ENCODE measurements at regions not wholly inside any gene's neighbourhood (a gene's known extent, or its start where the extent isn't known, plus 50 kb on each side); places are given as distances from the start of the nearest gene placed in this dataset.
"Not testable (repeated sequence)": the region's sequence is repeated elsewhere in the genome, so short reads cannot be mapped to it uniquely, and the experiment has no call there.

DNA sequence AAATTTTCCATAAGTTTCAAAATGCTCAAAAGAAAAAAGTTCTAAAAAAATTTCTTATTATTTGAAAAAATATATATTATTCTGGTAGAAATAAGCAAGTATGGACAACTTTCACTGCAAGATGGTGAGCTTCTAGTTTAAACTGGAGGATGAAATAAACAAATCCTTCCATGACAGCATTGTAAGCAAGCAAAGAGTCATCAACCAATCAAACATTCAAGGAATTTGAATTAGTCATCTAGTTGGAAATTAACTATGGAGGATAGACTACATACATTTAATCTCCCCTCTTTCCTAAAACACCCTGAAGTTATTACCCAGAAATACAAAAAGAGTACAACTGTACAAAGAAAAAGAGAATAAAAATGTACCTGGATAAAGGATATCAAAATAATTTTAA lies 51.0 kb upstream of the IRX5 start:
- Histone ChIP-seq H3K9me2 (replicated peaks; ENCODE audit: insufficient read depth, low read length) (no peaks in the 10 kb centered on the region), H4K20me1 (ENCODE audit: insufficient read depth, low read depth, low read length) (no peaks in the 10 kb centered on the region), H3K27ac (ENCODE audit: low read length) (no peak overlapping the region), H3K79me2 (ENCODE audit: low read length) (no peaks in the 10 kb centered on the region), H3K9ac (ENCODE audit: low read length) (no peak overlapping the region), H3K4me2 (ENCODE audit: low read depth, low read length, poor library complexity, severe bottlenecking) (no peak overlapping the region), H3K4me3 (ENCODE audit: low read length) (no peak overlapping the region), H3K4me1 (ENCODE audit: low read length) (no peaks in the 10 kb centered on the region), H3K36me3 (ENCODE audit: insufficient read depth, low read length) (no peaks in the 10 kb centered on the region), H2AFZ (ENCODE audit: low read length) (no peak overlapping the region), H3K27me3 (ENCODE audit: low read length) (no peaks in the 10 kb centered on the region), H3K9me3 (ENCODE audit: low read length) (no peaks in the 10 kb centered on the region)
- DNase-seq = no peak

DNA sequence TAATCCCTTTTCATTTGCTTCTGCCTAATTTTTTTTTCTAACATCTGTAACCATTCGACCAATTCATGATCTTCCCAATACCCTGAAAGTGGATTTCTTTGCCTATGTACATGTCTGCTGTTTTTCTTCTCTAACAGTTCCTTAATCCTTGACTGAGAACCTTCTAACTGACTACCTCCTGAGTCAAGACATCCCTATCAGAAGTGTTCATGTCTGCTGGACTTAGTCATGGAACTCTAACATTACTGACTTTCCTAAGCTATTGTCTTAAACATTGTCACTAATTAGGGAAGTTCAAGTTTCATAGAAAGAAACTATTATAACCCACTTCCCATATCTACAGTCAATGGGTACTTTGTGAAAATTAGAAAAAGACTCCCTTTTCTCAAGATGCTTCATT lies 52.4 kb upstream of the IRX5 start:
- no peak overlapping the region for H2AFZ ChIP-seq (ENCODE audit: low read length)
- H3K36me3 ChIP-seq (ENCODE audit: insufficient read depth, low read length) = no peaks in the 10 kb centered on the region
- no peak for DNase-seq

DNA sequence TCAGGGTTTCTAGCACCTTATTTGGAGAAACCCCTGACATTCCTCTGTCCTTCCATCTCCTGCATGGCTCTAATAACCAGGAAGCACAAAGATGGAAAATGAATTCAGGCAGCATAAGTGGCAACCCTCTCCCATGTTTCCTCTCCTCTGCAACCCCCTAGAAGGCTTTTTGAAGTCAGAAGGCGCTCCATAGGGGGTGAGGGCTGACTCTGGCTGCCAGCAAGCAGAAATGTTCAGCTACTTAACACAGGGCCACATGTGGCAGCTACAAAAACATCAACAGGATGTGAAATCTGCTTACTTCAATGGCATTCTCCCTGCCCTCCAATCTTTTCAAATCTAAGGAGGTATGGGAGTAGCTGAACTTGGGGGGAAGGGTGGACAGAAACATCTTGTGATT lies 55.2 kb upstream of the IRX5 start:
- Histone ChIP-seq H3K36me3 (ENCODE audit: insufficient read depth, low read length) (no peaks in the 10 kb centered on the region), H3K9me2 (replicated peaks; ENCODE audit: insufficient read depth, low read length) (no peaks in the 10 kb centered on the region), H3K4me2 (ENCODE audit: low read depth, low read length, poor library complexity, severe bottlenecking) (no peak overlapping the region), H3K27me3 (ENCODE audit: low read length) (no peaks in the 10 kb centered on the region), H3K4me3 (ENCODE audit: low read length) (no peak overlapping the region), H3K4me1 (ENCODE audit: low read length) (no peaks in the 10 kb centered on the region), H3K9ac (ENCODE audit: low read length) (no peak overlapping the region), H4K20me1 (ENCODE audit: insufficient read depth, low read depth, low read length) (no peaks in the 10 kb centered on the region), H3K27ac (ENCODE audit: low read length) (no peak overlapping the region), H2AFZ (ENCODE audit: low read length) (no peak overlapping the region), H3K79me2 (ENCODE audit: low read length) (no peaks in the 10 kb centered on the region), H3K9me3 (ENCODE audit: low read length) (no peaks in the 10 kb centered on the region)
- DNase-seq = no peak

More for the DNA sequence above, 52.4 kb upstream of the IRX5 start:
- Histone ChIP-seq H3K27ac (ENCODE audit: low read length) (no peak overlapping the region), H3K9me2 (replicated peaks; ENCODE audit: insufficient read depth, low read length) (no peaks in the 10 kb centered on the region), H3K9ac (ENCODE audit: low read length) (no peak overlapping the region), H4K20me1 (ENCODE audit: insufficient read depth, low read depth, low read length) (no peaks in the 10 kb centered on the region), H3K79me2 (ENCODE audit: low read length) (no peaks in the 10 kb centered on the region), H3K4me3 (ENCODE audit: low read length) (no peak overlapping the region), H3K4me2 (ENCODE audit: low read depth, low read length, poor library complexity, severe bottlenecking) (no peak overlapping the region), H3K4me1 (ENCODE audit: low read length) (no peaks in the 10 kb centered on the region), H3K27me3 (ENCODE audit: low read length) (no peaks in the 10 kb centered on the region), H3K9me3 (ENCODE audit: low read length) (no peaks in the 10 kb centered on the region)

DNA sequence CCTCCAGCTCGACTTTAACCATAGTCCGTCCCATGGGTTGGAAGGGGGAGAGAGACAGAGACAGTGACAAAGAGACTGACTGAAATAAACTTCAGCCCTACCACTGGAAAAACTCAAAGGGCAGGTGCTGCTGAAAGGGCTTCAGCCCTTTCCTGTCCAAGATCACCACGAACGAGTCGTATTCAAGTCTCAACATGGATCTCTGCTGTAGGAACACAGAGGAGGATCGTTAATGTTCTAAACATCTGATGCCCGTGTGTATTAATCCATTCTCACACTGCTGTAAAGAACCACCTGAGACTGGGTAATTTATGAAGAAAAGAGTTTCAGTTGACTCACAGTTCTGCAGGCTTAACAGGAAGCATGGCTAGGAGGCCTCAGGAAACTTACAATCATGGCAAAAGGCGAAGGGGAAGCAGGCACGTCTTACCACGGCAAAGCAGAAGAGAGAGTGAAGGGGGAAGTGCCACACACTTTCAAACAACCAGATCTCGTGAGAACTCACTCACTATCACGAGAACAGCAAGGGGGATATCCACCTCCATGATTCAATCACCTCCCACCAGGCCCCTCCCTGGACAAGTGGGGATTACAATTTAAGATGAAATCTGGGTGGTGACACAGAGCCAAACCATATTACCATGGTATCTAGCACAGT lies 56.8 kb upstream of the IRX5 start:
- H4K20me1 ChIP-seq (ENCODE audit: insufficient read depth, low read depth, low read length); H3K36me3 ChIP-seq (ENCODE audit: insufficient read depth, low read length); H3K9ac ChIP-seq (ENCODE audit: low read length); DNase-seq; H3K9me2 ChIP-seq (replicated peaks; ENCODE audit: insufficient read depth, low read length); H3K27ac ChIP-seq (ENCODE audit: low read length); H3K9me3 ChIP-seq (ENCODE audit: low read length); H3K4me2 ChIP-seq (ENCODE audit: low read depth, low read length, poor library complexity, severe bottlenecking); H3K27me3 ChIP-seq (ENCODE audit: low read length); H3K4me3 ChIP-seq (ENCODE audit: low read length); H3K79me2 ChIP-seq (ENCODE audit: low read length); H2AFZ ChIP-seq (ENCODE audit: low read length); H3K4me1 ChIP-seq (ENCODE audit: low read length): not testable (repeated sequence)

DNA sequence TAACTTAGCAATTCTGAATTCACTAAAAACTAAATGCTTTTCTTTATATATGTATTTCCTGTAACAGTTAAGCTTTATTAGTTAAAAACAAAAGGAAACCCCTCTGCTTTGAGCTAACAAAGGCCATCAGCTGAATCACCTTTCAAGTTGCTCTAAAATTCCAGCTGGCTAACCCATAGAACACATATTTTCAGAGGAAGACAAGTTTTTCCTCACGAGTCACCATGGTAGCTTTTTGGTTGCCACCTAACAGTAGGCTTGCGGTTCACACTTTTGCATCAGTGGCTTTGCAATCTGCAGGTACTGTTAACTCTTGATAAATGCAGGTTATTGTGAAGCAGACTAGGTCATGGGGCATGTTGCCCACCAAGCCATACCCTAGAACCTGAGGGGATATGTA lies 57.6 kb upstream of the IRX5 start:
- Histone ChIP-seq H3K4me3 (ENCODE audit: low read length) (no peak overlapping the region), H3K4me1 (ENCODE audit: low read length) (no peaks in the 10 kb centered on the region), H2AFZ (ENCODE audit: low read length) (no peak overlapping the region), H3K36me3 (ENCODE audit: insufficient read depth, low read length) (no peaks in the 10 kb centered on the region), H3K9ac (ENCODE audit: low read length) (no peak overlapping the region), H4K20me1 (ENCODE audit: insufficient read depth, low read depth, low read length) (no peaks in the 10 kb centered on the region), H3K27me3 (ENCODE audit: low read length) (no peaks in the 10 kb centered on the region), H3K9me2 (replicated peaks; ENCODE audit: insufficient read depth, low read length) (no peaks in the 10 kb centered on the region; the same call in 1 of the 2 replicates), H3K9me3 (ENCODE audit: low read length) (no peaks in the 10 kb centered on the region), H3K27ac (ENCODE audit: low read length) (no peak overlapping the region), H3K4me2 (ENCODE audit: low read depth, low read length, poor library complexity, severe bottlenecking) (no peak overlapping the region), H3K79me2 (ENCODE audit: low read length) (no peaks in the 10 kb centered on the region)
- DNase-seq = no peak

DNA sequence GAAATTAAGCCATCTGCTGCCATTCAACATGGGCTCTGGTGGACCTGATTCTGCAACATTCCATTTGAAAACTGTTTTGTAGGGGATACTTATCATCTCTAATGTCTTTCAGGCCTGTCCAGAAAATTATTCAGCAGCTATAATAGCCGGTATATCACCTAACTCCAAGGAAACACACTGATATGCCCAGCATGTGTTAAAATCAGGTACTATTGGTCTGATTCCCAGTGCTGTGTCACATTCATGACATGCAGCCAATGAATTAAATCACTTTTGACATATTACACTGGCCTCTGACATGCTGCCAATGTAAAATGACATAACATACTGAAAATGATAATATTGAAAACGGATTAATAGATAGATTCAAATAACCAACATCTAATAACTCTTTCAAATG lies 60.5 kb upstream of the IRX5 start:
- no peak overlapping the region for H3K4me2 ChIP-seq (ENCODE audit: low read depth, low read length, poor library complexity, severe bottlenecking)
- no peaks in the 10 kb centered on the region for H4K20me1 ChIP-seq (ENCODE audit: insufficient read depth, low read depth, low read length)
- H3K9ac ChIP-seq (ENCODE audit: low read length) = no peak overlapping the region
- DNase-seq = no peak
- no peaks in the 10 kb centered on the region; the same call in 1 of the 2 replicates for H3K9me2 ChIP-seq (replicated peaks; ENCODE audit: insufficient read depth, low read length)
- H3K9me3 ChIP-seq (ENCODE audit: low read length) = no peaks in the 10 kb centered on the region
- H3K27me3 ChIP-seq (ENCODE audit: low read length) = no peaks in the 10 kb centered on the region
- H3K4me1 ChIP-seq (ENCODE audit: low read length) = no peaks in the 10 kb centered on the region
- H3K4me3 ChIP-seq (ENCODE audit: low read length) = no peak overlapping the region
- H3K27ac ChIP-seq (ENCODE audit: low read length) = no peak overlapping the region
- no peak overlapping the region for H2AFZ ChIP-seq (ENCODE audit: low read length)
- no peaks in the 10 kb centered on the region for H3K36me3 ChIP-seq (ENCODE audit: insufficient read depth, low read length)
- no peaks in the 10 kb centered on the region for H3K79me2 ChIP-seq (ENCODE audit: low read length)

DNA sequence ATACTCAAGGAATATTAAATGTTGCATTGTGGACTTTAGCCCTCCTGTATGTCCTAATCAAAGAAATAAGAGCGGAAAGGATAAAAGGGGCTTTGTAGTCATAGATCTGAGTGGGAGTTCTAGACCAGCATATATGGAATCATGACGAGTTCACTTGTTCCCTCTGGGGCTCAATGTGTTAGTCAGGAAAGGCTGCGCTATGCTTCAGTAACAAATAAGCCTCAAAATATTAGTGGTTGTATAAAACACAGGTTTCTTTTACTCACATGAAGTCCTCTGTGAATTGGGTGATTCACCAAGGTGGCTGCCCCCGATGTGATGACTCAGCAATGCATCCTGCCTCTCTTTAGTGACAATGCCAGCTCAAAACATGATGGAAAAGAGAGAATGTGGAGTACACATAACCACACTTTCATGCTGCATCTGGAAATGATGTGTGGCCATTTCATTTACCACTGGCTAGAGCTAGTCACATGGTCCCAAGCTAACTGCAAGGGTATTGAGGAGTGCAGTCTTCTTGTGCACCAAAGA lies 63.3 kb upstream of the IRX5 start:
- no peaks in the 10 kb centered on the region for H3K9me3 ChIP-seq (ENCODE audit: low read length)
- H4K20me1 ChIP-seq (ENCODE audit: insufficient read depth, low read depth, low read length) = no peaks in the 10 kb centered on the region
- H3K27me3 ChIP-seq (ENCODE audit: low read length) = no peaks in the 10 kb centered on the region
- no peak overlapping the region for H3K4me3 ChIP-seq (ENCODE audit: low read length)
- no peaks in the 10 kb centered on the region; the same call in 1 of the 2 replicates for H3K9me2 ChIP-seq (replicated peaks; ENCODE audit: insufficient read depth, low read length)
- no peaks in the 10 kb centered on the region for H3K36me3 ChIP-seq (ENCODE audit: insufficient read depth, low read length)
- DNase-seq = no peak
- no peaks in the 10 kb centered on the region for H3K79me2 ChIP-seq (ENCODE audit: low read length)
- H2AFZ ChIP-seq (ENCODE audit: low read length) = no peak overlapping the region
- no peak overlapping the region for H3K4me2 ChIP-seq (ENCODE audit: low read depth, low read length, poor library complexity, severe bottlenecking)
- no peak overlapping the region for H3K27ac ChIP-seq (ENCODE audit: low read length)
- H3K9ac ChIP-seq (ENCODE audit: low read length) = no peak overlapping the region
- H3K4me1 ChIP-seq (ENCODE audit: low read length) = no peaks in the 10 kb centered on the region

DNA sequence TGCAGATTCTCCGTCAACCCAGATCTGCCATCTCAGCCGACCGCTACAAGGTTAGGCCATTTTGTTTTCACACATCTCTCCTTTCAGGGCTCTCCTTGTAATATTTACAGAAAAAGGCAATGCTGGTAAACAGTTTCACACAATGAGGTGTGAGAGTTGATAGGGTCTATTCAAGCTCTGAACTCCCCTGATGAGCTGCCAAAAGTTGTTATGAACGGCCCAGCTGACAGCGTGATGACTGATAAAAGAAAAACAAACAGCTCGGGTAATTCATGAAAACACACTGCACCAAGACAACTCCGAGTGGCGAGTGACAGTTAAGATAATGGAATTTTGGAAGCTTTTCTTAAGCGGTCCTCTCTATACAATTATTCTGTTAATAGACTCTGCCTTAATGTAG lies 68.1 kb upstream of the IRX5 start:
- Histone ChIP-seq H3K27me3 (ENCODE audit: low read length) (no peaks in the 10 kb centered on the region), H3K9me3 (ENCODE audit: low read length) (no peaks in the 10 kb centered on the region), H4K20me1 (ENCODE audit: insufficient read depth, low read depth, low read length) (no peaks in the 10 kb centered on the region)

More for the DNA sequence above, 68.1 kb upstream of the IRX5 start:
- Histone ChIP-seq H3K79me2 (ENCODE audit: low read length) (no peaks in the 10 kb centered on the region), H3K9me2 (replicated peaks; ENCODE audit: insufficient read depth, low read length) (no peaks in the 10 kb centered on the region), H3K9ac (ENCODE audit: low read length) (no peak overlapping the region), H3K36me3 (ENCODE audit: insufficient read depth, low read length) (no peaks in the 10 kb centered on the region), H3K4me1 (ENCODE audit: low read length) (no peaks in the 10 kb centered on the region), H3K27ac (ENCODE audit: low read length) (no peak overlapping the region), H2AFZ (ENCODE audit: low read length) (no peak overlapping the region), H3K4me2 (ENCODE audit: low read depth, low read length, poor library complexity, severe bottlenecking) (no peak overlapping the region), H3K4me3 (ENCODE audit: low read length) (no peak overlapping the region)
- no peak for DNase-seq

Measured in Karpas-422 (cell line).